Aorta (tissue), 5 donors: ENCODE measurements at regions not wholly inside any gene's neighbourhood (a gene's known extent, or its start where the extent isn't known, plus 50 kb on each side); places are given as distances from the start of the nearest gene placed in this dataset.

Experiments
- ATAC-seq: fragments of 200-7000 bp; cut with Tn5 transposase; one replicate; pipeline ENCODE4 v1.9.1; 2022; ENCODE audit warnings: moderate library complexity; ENCODE audit not compliant: low FRiP score
- DNase-seq, 2 donors: peaks; one replicate each; pipeline ENCODE4 v3.0.0-alpha.2; 2020
- H3K27ac ChIP-seq, 2 donors: one replicate each; pipeline ENCODE4 v1.5.1; 2013; ENCODE audit warnings: low read length in 2 of 2, mild to moderate bottlenecking in 2 of 2, moderate library complexity in 2 of 2, control low read depth in 1 of 2, inconsistent platforms in 1 of 2, low read depth in 1 of 2
- H3K27me3 ChIP-seq, 2 donors: one replicate each; pipeline ENCODE4 v1.6.1; 2013; ENCODE audit warnings: control low read depth in 1 of 2, low read length in 1 of 2, mild to moderate bottlenecking in 1 of 2, moderate library complexity in 1 of 2; ENCODE audit not compliant: insufficient read depth in 2 of 2, control insufficient read depth in 1 of 2
- H3K36me3 ChIP-seq, 2 donors: one replicate each; pipeline ENCODE4 v1.6.1; 2013; ENCODE audit warnings: control low read depth in 1 of 2, low read length in 1 of 2, mild to moderate bottlenecking in 1 of 2; ENCODE audit not compliant: insufficient read depth in 2 of 2, control insufficient read depth in 1 of 2
- H3K4me1 ChIP-seq, 2 donors: one replicate each; pipeline ENCODE4 v1.6.1; 2013; ENCODE audit warnings: low read length in 2 of 2, control low read depth in 1 of 2, mild to moderate bottlenecking in 1 of 2, moderate library complexity in 1 of 2; ENCODE audit not compliant: insufficient read depth in 2 of 2, control insufficient read depth in 1 of 2
- H3K4me3 ChIP-seq, 2 donors: one replicate each; pipeline ENCODE4 v1.5.1; 2013; ENCODE audit warnings: low read length in 2 of 2, control low read depth in 1 of 2, mild to moderate bottlenecking in 1 of 2
- H3K9me3 ChIP-seq: one replicate; pipeline ENCODE4 v1.6.1; 2013; ENCODE audit warnings: mild to moderate bottlenecking, low read length; ENCODE audit not compliant: control insufficient read depth
- whole genome bisulfite sequencing, 2 donors: extraction: QIAGEN DNeasy Blood & Tissue Kit; methylation state at CpG; one replicate each; pipeline ENCODE4 v1.1.7; 2013; 5-methylcytosine and 5-hydroxymethylcytosine counted together
- intact Hi-C, 2 donors: fragments of 100-400 bp; cut with DNase I; formaldehyde crosslinking; loops; one replicate each; pipeline versions ENCODE4 v1.14.2 to v1.15.0; 2022
- donor health status: healthy with polysubstance abuse.
- donor health status: Bipolar disorder and iron deficiency.
- donor health status: DM: no; HTN: no; CAD: no.
- donor health status: DM: no; HTN: no; CAD: no.
- donor health status: DM: yes; HTN: yes; CAD: no.

GRCh38 chr1:58939666-58940370 is 156.0 kb upstream of the JUN start:
- H3K4me3 ChIP-seq = no peak overlapping the region
- no peak overlapping the region for H3K27ac ChIP-seq
- H3K27me3 ChIP-seq = no peaks in the 10 kb centered on the region
- ATAC-seq (no peak), DNase-seq (no peak)
- no peaks in the 10 kb centered on the region for H3K4me1 ChIP-seq
- H3K9me3 ChIP-seq = no peaks in the 10 kb centered on the region
- intact Hi-C loops = no loop called here
- H3K36me3 ChIP-seq = no peaks in the 10 kb centered on the region
- 83 to 84% methylated on average over 6 of the region's 6 CpGs for WGBS, 2 donors

- intact Hi-C loops = no loop called here
- Histone ChIP-seq H3K4me3 (no peak overlapping the region), H3K36me3 (no peaks in the 10 kb centered on the region), H3K27me3 (no peaks in the 10 kb centered on the region), H3K4me1 (no peaks in the 10 kb centered on the region), H3K27ac (no peak overlapping the region), H3K9me3 (no peaks in the 10 kb centered on the region)
- no peak for ATAC-seq
- 81 to 88% methylated on average over 4 of the region's 4 CpGs for WGBS, 2 donors
- no peak for DNase-seq
These were observed 157.8 kb upstream of the JUN start for GRCh38 chr1:58941471-58942289.

GRCh38 chr1:58942759-58943191 is 158.9 kb upstream of the JUN start:
- Histone ChIP-seq H3K36me3 (no peaks in the 10 kb centered on the region), H3K27ac (no peak overlapping the region), H3K27me3 (no peaks in the 10 kb centered on the region), H3K9me3 (no peaks in the 10 kb centered on the region), H3K4me3 (no peak overlapping the region), H3K4me1 (no peaks in the 10 kb centered on the region)
- ATAC-seq (no peak), DNase-seq (no peak)
- intact Hi-C loops = no loop called here
- 42 to 44% methylated on average over 5 of the region's 5 CpGs for WGBS, 2 donors

- Histone ChIP-seq H3K27ac (no peak overlapping the region), H3K27me3 (no peaks in the 10 kb centered on the region), H3K4me3 (no peak overlapping the region), H3K9me3 (no peaks in the 10 kb centered on the region), H3K4me1 (no peaks in the 10 kb centered on the region), H3K36me3 (no peaks in the 10 kb centered on the region)
- intact Hi-C loops = no loop called here
- DNase-seq = no peak
- no peak for ATAC-seq
- WGBS, 2 donors = 87 to 89% methylated on average over 4 of the region's 4 CpGs
These were observed 159.9 kb upstream of the JUN start for GRCh38 chr1:58943776-58944175.

GRCh38 chr1:58944439-58944838 is 160.6 kb upstream of the JUN start:
- no peak overlapping the region for H3K27ac ChIP-seq
- no peak for ATAC-seq
- no peaks in the 10 kb centered on the region for H3K4me1 ChIP-seq
- H3K9me3 ChIP-seq = no peaks in the 10 kb centered on the region
- H3K27me3 ChIP-seq = no peaks in the 10 kb centered on the region
- H3K4me3 ChIP-seq = no peak overlapping the region
- intact Hi-C loops = no loop called here
- no peak for DNase-seq
- H3K36me3 ChIP-seq = no peaks in the 10 kb centered on the region
- WGBS, 2 donors = 96 to 98% methylated on average over 3 of the region's 3 CpGs

- no peak for ATAC-seq
- Histone ChIP-seq H3K4me1 (no peaks in the 10 kb centered on the region), H3K9me3 (no peaks in the 10 kb centered on the region), H3K27ac (no peak overlapping the region), H3K27me3 (no peaks in the 10 kb centered on the region), H3K36me3 (no peaks in the 10 kb centered on the region), H3K4me3 (no peak overlapping the region)
- no peak for DNase-seq
- intact Hi-C loops = no loop called here
- 97% methylated on average over 4 of the region's 4 CpGs for WGBS, 2 donors
These were observed 162.5 kb upstream of the JUN start for GRCh38 chr1:58946390-58946789.

GRCh38 chr1:58948671-58949070 is 164.8 kb upstream of the JUN start:
- Histone ChIP-seq H3K27me3 (no peaks in the 10 kb centered on the region), H3K9me3 (no peaks in the 10 kb centered on the region), H3K36me3 (no peaks in the 10 kb centered on the region), H3K4me3 (no peak overlapping the region), H3K4me1 (no peaks in the 10 kb centered on the region), H3K27ac (no peak overlapping the region)
- ATAC-seq = no peak
- DNase-seq = no peak
- intact Hi-C loops = no loop called here

GRCh38 chr1:58949551-58950220 is 165.8 kb upstream of the JUN start:
- H3K9me3 ChIP-seq = no peaks in the 10 kb centered on the region
- H3K27ac ChIP-seq = no peak overlapping the region
- intact Hi-C loops = no loop called here
- H3K27me3 ChIP-seq = no peaks in the 10 kb centered on the region
- H3K36me3 ChIP-seq = no peaks in the 10 kb centered on the region
- H3K4me3 ChIP-seq = no peak overlapping the region
- DNase-seq (no peak), ATAC-seq (no peak)
- WGBS, 2 donors = 92 to 95% methylated on average over 3 of the region's 3 CpGs
- H3K4me1 ChIP-seq = no peaks in the 10 kb centered on the region
